SK-N-SH (cell line): ENCODE measurements at regions not wholly inside any gene's neighbourhood (a gene's known extent, or its start where the extent isn't known, plus 50 kb on each side); places are given as distances from the start of the nearest gene placed in this dataset.

ENCODE experiments used
- CTCF ChIA-PET: fragments of 300-600, 350-600 bp; formaldehyde crosslinking; extraction: SDS; loops from one replicate; lab custom pipeline; 2021; lab: Yijun Ruan, JAX
- POLR2A ChIA-PET: fragments of 350-600 bp; sonication (Branson Sonifier 250); formaldehyde crosslinking; extraction: SDS; loops from one replicate; lab custom pipeline; 2020; ENCODE audit warnings: antibody characterized with exemption, inconsistent platforms; lab: Yijun Ruan, JAX
- DNase-seq: peaks from one replicate; pipeline ENCODE4 v3.0.0; 2012
- H2AFZ ChIP-seq: fragments of 200-600 bp; sonication (generic); 2 replicates; pipeline ENCODE4 v1.8.1; 2016; ENCODE audit warnings: antibody characterized with exemption, mild to moderate bottlenecking, low read depth
- H3F3A ChIP-seq: fragments of 200-600 bp; sonication (generic); replicated peaks from 2 replicates; pipeline ENCODE3; 2016; ENCODE audit warnings: antibody characterized with exemption, mild to moderate bottlenecking; ENCODE audit not compliant: insufficient read depth
- H3K27ac ChIP-seq, 2 experiments: fragments of 200-500 bp in 1 of 2; fragments of 200-600 bp in 1 of 2; sonication (Bioruptor generic) in 1 of 2; sonication (generic), shearing (Covaris generic) in 1 of 2; 2 replicates each; pipeline versions ENCODE4 v1.5.1 to v1.6.1; 2014 to 2016; ENCODE audit warnings: low read depth in 2 of 2, inconsistent platforms in 1 of 2, low read length in 1 of 2, mild to moderate bottlenecking in 1 of 2, mixed read lengths in 1 of 2
- H3K27me3 ChIP-seq: fragments of 200-600 bp; sonication (generic), shearing (Covaris generic); 2 replicates; pipeline ENCODE4 v1.6.1; 2016; ENCODE audit warnings: mixed run types; ENCODE audit not compliant: insufficient read depth
- H3K36me3 ChIP-seq, 2 experiments: fragments of 200-500 bp in 1 of 2; fragments of 200-600 bp in 1 of 2; sonication (Bioruptor generic) in 1 of 2; sonication (generic) in 1 of 2; replicated peaks in 1 of 2; 2 replicates each; pipeline versions ENCODE3 to v1.5.1; 2014 to 2016; ENCODE audit warnings: low read length in 1 of 2, mild to moderate bottlenecking in 1 of 2; ENCODE audit not compliant: insufficient read depth in 2 of 2, control insufficient read depth in 1 of 2
- H3K4me1 ChIP-seq, 2 experiments: fragments of 200-500 bp in 1 of 2; fragments of 200-600 bp in 1 of 2; sonication (Bioruptor generic) in 1 of 2; sonication (generic), shearing (Covaris generic) in 1 of 2; 2 replicates each; pipeline versions ENCODE4 v1.5.1 to v1.6.1; 2014 to 2016; ENCODE audit warnings: low read depth in 1 of 2, low read length in 1 of 2, mixed run types in 1 of 2; ENCODE audit not compliant: insufficient read depth in 2 of 2, control insufficient read depth in 1 of 2
- H3K4me2 ChIP-seq: fragments of 200-600 bp; sonication (generic), shearing (Covaris generic); 2 replicates; pipeline ENCODE4 v1.6.1; 2017; ENCODE audit warnings: mixed run types
- H3K4me3 ChIP-seq, 2 experiments: fragments of 200-500 bp in 1 of 2; fragments of 200-600 bp in 1 of 2; sonication (Bioruptor generic) in 1 of 2; sonication (generic), shearing (Covaris generic) in 1 of 2; 2 replicates each; pipeline versions ENCODE4 v1.5.1 to v1.8.1; 2014 to 2016; ENCODE audit warnings: low read depth in 2 of 2, inconsistent platforms in 1 of 2, low read length in 1 of 2, mild to moderate bottlenecking in 1 of 2, mixed read lengths in 1 of 2, moderate library complexity in 1 of 2
- H3K79me2 ChIP-seq: fragments of 200-600 bp; sonication (generic); 2 replicates; pipeline ENCODE4 v1.8.1; 2017; ENCODE audit warnings: mild to moderate bottlenecking; ENCODE audit not compliant: insufficient read depth
- H3K9ac ChIP-seq: fragments of 200-600 bp; sonication (generic); 2 replicates; pipeline ENCODE4 v1.6.1; 2017; ENCODE audit warnings: mixed run types
- H3K9me2 ChIP-seq: fragments of 200-600 bp; sonication (generic); 2 replicates; pipeline ENCODE4 v1.6.1; 2017; ENCODE audit warnings: mixed run types
- H3K9me3 ChIP-seq: fragments of 200-600 bp; sonication (generic); 2 replicates; pipeline ENCODE4 v1.6.1; 2017; ENCODE audit warnings: mixed run types, mild to moderate bottlenecking, moderate library complexity
- H4K20me1 ChIP-seq: fragments of 200-600 bp; sonication (generic); 2 replicates; pipeline ENCODE4 v1.6.1; 2017; ENCODE audit warnings: mild to moderate bottlenecking, mixed run types; ENCODE audit not compliant: insufficient read depth
- CTCF ChIP-seq: fragments of 200-600 bp; sonication (generic); IDR thresholded peaks from 2 replicates; pipeline ENCODE4 v1.6.1; 2017; ENCODE audit warnings: antibody characterized with exemption, mild to moderate bottlenecking, moderate library complexity
- ELF1 ChIP-seq: IDR thresholded peaks from 2 replicates; pipeline ENCODE4 v1.4.0; 2012
- EP300 ChIP-seq, 2 experiments: IDR thresholded peaks; 2 replicates each; pipeline versions ENCODE4 v1.4.0 to v1.6.1; 2012; ENCODE audit warnings: borderline replicate concordance in 1 of 2, low read depth in 1 of 2, low read length in 1 of 2
- EZH2phosphoT487 ChIP-seq: fragments of 200-600 bp; sonication (generic); IDR thresholded peaks from 2 replicates; pipeline ENCODE4 v1.6.1; 2017; ENCODE audit warnings: low read depth, mixed run types, mild to moderate bottlenecking, antibody characterized with exemption, moderate library complexity, borderline replicate concordance
- FOSL2 ChIP-seq: IDR thresholded peaks from 2 replicates; pipeline ENCODE4 v1.4.0; 2012; ENCODE audit warnings: low read depth, mild to moderate bottlenecking, moderate library complexity, borderline replicate concordance
- FOXM1 ChIP-seq: IDR thresholded peaks from 2 replicates; pipeline ENCODE4 v1.4.0; 2012; ENCODE audit warnings: low read depth, mild to moderate bottlenecking
- GABPA ChIP-seq: IDR thresholded peaks from 2 replicates; pipeline ENCODE4 v1.4.0; 2012; ENCODE audit warnings: low read depth, mild to moderate bottlenecking
- GATA2 ChIP-seq: sonication (generic); formaldehyde crosslinking; IDR thresholded peaks from 2 replicates; pipeline ENCODE4 v1.5.0; 2020; ENCODE audit warnings: mild to moderate bottlenecking, missing genetic modification reagents
- IRF3 ChIP-seq: fragments of 150-350 bp; IDR thresholded peaks from 2 replicates; pipeline ENCODE4 v1.6.1; 2016; ENCODE audit warnings: mild to moderate bottlenecking, low read depth, low read length
- JUND ChIP-seq: IDR thresholded peaks from 2 replicates; pipeline ENCODE4 v1.4.0; 2012
- MEF2A ChIP-seq: IDR thresholded peaks from 2 replicates; pipeline ENCODE4 v1.4.0; 2012; ENCODE audit warnings: low read depth, borderline replicate concordance
- MXI1 ChIP-seq: IDR thresholded peaks from 2 replicates; pipeline ENCODE4 v1.6.1; 2012; ENCODE audit warnings: mild to moderate bottlenecking, low read depth, low read length, improper control_type of control experiment
- NRF1 ChIP-seq: IDR thresholded peaks from 2 replicates; pipeline ENCODE4 v1.6.1; 2012; ENCODE audit warnings: low read depth, mild to moderate bottlenecking, low read length
- PBX3 ChIP-seq: IDR thresholded peaks from 2 replicates; pipeline ENCODE4; 2012
- POLR2AphosphoS5 ChIP-seq: IDR thresholded peaks from 2 replicates; pipeline ENCODE4 v1.6.1; 2012; ENCODE audit warnings: low read depth, low read length
- SIN3A ChIP-seq: IDR thresholded peaks from 2 replicates; pipeline ENCODE4 v1.6.1; 2012; ENCODE audit warnings: low read depth, mild to moderate bottlenecking, low read length, moderate library complexity, borderline replicate concordance
- TAF1 ChIP-seq: IDR thresholded peaks from 2 replicates; pipeline ENCODE4 v1.6.1; 2012; ENCODE audit warnings: low read depth, mild to moderate bottlenecking, low read length, moderate library complexity, borderline replicate concordance
- TCF12 ChIP-seq: IDR thresholded peaks from 2 replicates; pipeline ENCODE4 v1.4.0; 2012
- TEAD4 ChIP-seq: IDR thresholded peaks from 2 replicates; pipeline ENCODE4 v1.4.0; 2012; ENCODE audit warnings: mild to moderate bottlenecking, borderline replicate concordance; ENCODE audit not compliant: insufficient read depth
- WGBS: methylation state at CpG from one replicate; pipeline ENCODE4 v1.1.6; 2017; ENCODE audit warnings: low lambda C conversion rate; 5-methylcytosine and 5-hydroxymethylcytosine counted together

- H3K79me2 ChIP-seq, result no peaks in the 10 kb centered on the region
- POLR2A ChIA-PET, result no interaction called here
Observed at GRCh38 chr2:60091894-60092293, 461.6 kb downstream of the BCL11A start.

More at GRCh38 chr2:60091894-60092293, 461.6 kb downstream of the BCL11A start:
- Histone ChIP-seq H3K9ac (no peak overlapping the region), H3K27ac (no peak overlapping the region), H3K9me2 (no peaks in the 10 kb centered on the region), H4K20me1 (no peaks in the 10 kb centered on the region), H2AFZ (no peak overlapping the region), H3K4me3 (no peak overlapping the region), H3F3A (no peaks in the 10 kb centered on the region), H3K4me2 (no peak overlapping the region), H3K9me3 (no peaks in the 10 kb centered on the region), H3K36me3 (no peaks in the 10 kb centered on the region), H3K27me3 (no peaks in the 10 kb centered on the region), H3K4me1 (no peaks in the 10 kb centered on the region)
- CTCF ChIA-PET, result no interaction called here
- DNase-seq, result no peak
- no peak for TF ChIP-seq PBX3
- no peak for TF ChIP-seq MXI1
- no peak for TF ChIP-seq CTCF
- TF ChIP-seq FOSL2, result no peak
- no peak for TF ChIP-seq TEAD4
- no peak for TF ChIP-seq TCF12
- TF ChIP-seq FOXM1, result no peak
- TF ChIP-seq SIN3A, result no peak
- TF ChIP-seq TAF1, result no peak
- no peak for TF ChIP-seq IRF3
- TF ChIP-seq POLR2AphosphoS5, result no peak
- no peak for TF ChIP-seq JUND
- no peak for TF ChIP-seq EP300 (IDR thresholded peaks at IDR 0.05; ENCODE audit: borderline replicate concordance in 1 of 2, low read depth in 1 of 2, low read length in 1 of 2)
- no peak for TF ChIP-seq GABPA
- no peak for TF ChIP-seq GATA2 (CRISPR knock-in tag)
- TF ChIP-seq NRF1, result no peak
- TF ChIP-seq EZH2phosphoT487, result no peak
- TF ChIP-seq ELF1, result no peak
- no peak for TF ChIP-seq MEF2A
- WGBS, result 50% methylated on average over 4 of the region's 5 CpGs
